WTC11 (cell line): ENCODE measurements at regions not wholly inside any gene's neighbourhood (a gene's known extent, or its start where the extent isn't known, plus 50 kb on each side); places are given as distances from the start of the nearest gene placed in this dataset.

Experiments used
- ATAC-seq: fragments of 200-7000 bp; cut with Tn5 transposase; 2 replicates; pipeline ENCODE4 v1.10.0; 2021; ENCODE audit warnings: mild to moderate bottlenecking, moderate library complexity
- CTCF ChIA-PET: fragments of 300-600 bp; sonication (Branson Sonifier 250); formaldehyde crosslinking; loops from one replicate; lab custom pipeline; 2021; ENCODE audit warnings: antibody characterized with exemption; lab: Charles Lee
- POLR2A ChIA-PET: fragments of 350-600 bp; sonication (Branson Sonifier 250); formaldehyde crosslinking; loops from one replicate; lab custom pipeline; 2021; ENCODE audit warnings: antibody characterized with exemption; lab: Charles Lee
- DNase-seq: peaks from one replicate; pipeline ENCODE4 v3.0.0; 2021; ENCODE audit warnings: low spot score
- H3K27ac Mint-ChIP-seq: 2 replicates; pipeline ENCODE4 v1.8.0; 2021; ENCODE audit warnings: mixed read lengths
- H3K27me3 Mint-ChIP-seq: 2 replicates; pipeline ENCODE4 v1.8.0; 2021; ENCODE audit warnings: low read depth, mild to moderate bottlenecking, moderate library complexity, mixed read lengths
- H3K36me3 Mint-ChIP-seq: 2 replicates; pipeline ENCODE4 v1.8.0; 2021; ENCODE audit warnings: mixed read lengths
- H3K4me1 Mint-ChIP-seq: 2 replicates; pipeline ENCODE4 v1.8.0; 2022; ENCODE audit warnings: mixed read lengths
- H3K4me3 Mint-ChIP-seq: 2 replicates; pipeline ENCODE4 v1.8.0; 2021; ENCODE audit warnings: mild to moderate bottlenecking, moderate library complexity, mixed read lengths
- H3K9me3 Mint-ChIP-seq: 2 replicates; pipeline ENCODE4 v1.8.0; 2021; ENCODE audit warnings: mixed read lengths
- CREM ChIP-seq: sonication (generic); formaldehyde crosslinking; IDR thresholded peaks from 2 replicates; pipeline ENCODE4 v1.8.1; 2022; ENCODE audit warnings: mild to moderate bottlenecking, missing genetic modification reagents, moderate library complexity
- FOXK1 ChIP-seq: sonication (generic); formaldehyde crosslinking; IDR thresholded peaks from 2 replicates; pipeline ENCODE4 v1.8.0; 2022; ENCODE audit warnings: mild to moderate bottlenecking, moderate library complexity, missing genetic modification reagents
- FOXP1 ChIP-seq: sonication (generic); formaldehyde crosslinking; IDR thresholded peaks from 2 replicates; pipeline ENCODE4 v1.8.0; 2022; ENCODE audit warnings: missing genetic modification reagents, mild to moderate bottlenecking, moderate library complexity, borderline replicate concordance
- GABPB1 ChIP-seq: sonication (generic); formaldehyde crosslinking; IDR thresholded peaks from 2 replicates; pipeline ENCODE4 v1.8.1; 2023; ENCODE audit warnings: mild to moderate bottlenecking, missing genetic modification reagents
- HMGA2 ChIP-seq: fragments of 250-450 bp; sonication (Bioruptor Pico); IDR thresholded peaks from 2 replicates; pipeline ENCODE4 v1.4.0; 2021; ENCODE audit warnings: mild to moderate bottlenecking, moderate library complexity
- JAZF1 ChIP-seq: fragments of 250-450 bp; sonication (Bioruptor Pico); IDR thresholded peaks from 2 replicates; pipeline ENCODE4 v1.9.0; 2021; ENCODE audit warnings: moderate library complexity, mild to moderate bottlenecking, inconsistent platforms
- KAT7 ChIP-seq: sonication (generic); formaldehyde crosslinking; IDR thresholded peaks from 2 replicates; pipeline ENCODE4 v1.8.1; 2023; ENCODE audit warnings: missing genetic modification reagents, mild to moderate bottlenecking, borderline replicate concordance
- RELA ChIP-seq: sonication (generic); formaldehyde crosslinking; IDR thresholded peaks from 2 replicates; pipeline ENCODE4 v1.8.1; 2022; ENCODE audit warnings: missing genetic modification reagents, mild to moderate bottlenecking, borderline replicate concordance
- TEAD1 ChIP-seq: sonication (generic); formaldehyde crosslinking; IDR thresholded peaks from 2 replicates; pipeline ENCODE4 v1.8.0; 2022; ENCODE audit warnings: mild to moderate bottlenecking, missing genetic modification reagents
- TEAD4 ChIP-seq: sonication (generic); formaldehyde crosslinking; IDR thresholded peaks from 2 replicates; pipeline ENCODE4 v1.8.0; 2022; ENCODE audit warnings: mild to moderate bottlenecking, missing genetic modification reagents
- ZNF425 ChIP-seq: fragments of 250-450 bp; sonication (Bioruptor Pico); conservative IDR thresholded peaks from 2 replicates; pipeline ENCODE4 v1.9.0; 2021; ENCODE audit warnings: mild to moderate bottlenecking
- ZNF532 ChIP-seq: fragments of 250-450 bp; sonication (Bioruptor Pico); IDR thresholded peaks from 2 replicates; pipeline ENCODE4 v1.9.0; 2021; ENCODE audit warnings: mild to moderate bottlenecking, borderline replicate concordance
- TF ChIP-seq, protein P1 (sequence below): fragments of 200-600 bp; IDR thresholded peaks from 2 replicates; pipeline ENCODE4 v1.8.0; 2022; ENCODE audit warnings: antibody characterized with exemption
- TF ChIP-seq, protein P2 (sequence below): sonication (generic); formaldehyde crosslinking; IDR thresholded peaks from 2 replicates; pipeline ENCODE4 v1.8.0; 2022; ENCODE audit warnings: mild to moderate bottlenecking, missing genetic modification reagents

- Mint-ChIP-seq H3K36me3 (peaks cover 2% of the 10 kb centered on the region), H3K27ac (no peak overlapping the region), H3K9me3 (peaks cover 35% of the 10 kb centered on the region), H3K4me1 (no peaks in the 10 kb centered on the region), H3K27me3 (peaks cover 44% of the 10 kb centered on the region), H3K4me3 (no peak overlapping the region)
- CTCF ChIA-PET, result interaction anchor here (0.5 to 2.2 kb wide), 39 partner anchors 9 to 689 kb away, joined by 3 to 14 read pairs (median 4); partner anchors contain the start of genes GRM8 and ZNF800
- peak; percentile 100 for ATAC-seq
- peak; percentile 68 for DNase-seq
- TF ChIP-seq TEAD1 (no peak), FOXK1 (CRISPR knock-in tag) (peak; percentile 55; the same call in 1 of the 2 replicates), ZNF532 (CRISPR knock-in tag) (no peak), TEAD4 (CRISPR knock-in tag) (no peak), GABPB1 (CRISPR knock-in tag) (no peak), ZNF425 (CRISPR knock-in tag) (no peak), JAZF1 (CRISPR knock-in tag) (no peak), FOXP1 (CRISPR knock-in tag) (no peak), HMGA2 (CRISPR knock-in tag) (no peak), CREM (CRISPR knock-in tag) (no peak), KAT7 (CRISPR knock-in tag) (no peak)
- TF ChIP-seq, protein P1, sequence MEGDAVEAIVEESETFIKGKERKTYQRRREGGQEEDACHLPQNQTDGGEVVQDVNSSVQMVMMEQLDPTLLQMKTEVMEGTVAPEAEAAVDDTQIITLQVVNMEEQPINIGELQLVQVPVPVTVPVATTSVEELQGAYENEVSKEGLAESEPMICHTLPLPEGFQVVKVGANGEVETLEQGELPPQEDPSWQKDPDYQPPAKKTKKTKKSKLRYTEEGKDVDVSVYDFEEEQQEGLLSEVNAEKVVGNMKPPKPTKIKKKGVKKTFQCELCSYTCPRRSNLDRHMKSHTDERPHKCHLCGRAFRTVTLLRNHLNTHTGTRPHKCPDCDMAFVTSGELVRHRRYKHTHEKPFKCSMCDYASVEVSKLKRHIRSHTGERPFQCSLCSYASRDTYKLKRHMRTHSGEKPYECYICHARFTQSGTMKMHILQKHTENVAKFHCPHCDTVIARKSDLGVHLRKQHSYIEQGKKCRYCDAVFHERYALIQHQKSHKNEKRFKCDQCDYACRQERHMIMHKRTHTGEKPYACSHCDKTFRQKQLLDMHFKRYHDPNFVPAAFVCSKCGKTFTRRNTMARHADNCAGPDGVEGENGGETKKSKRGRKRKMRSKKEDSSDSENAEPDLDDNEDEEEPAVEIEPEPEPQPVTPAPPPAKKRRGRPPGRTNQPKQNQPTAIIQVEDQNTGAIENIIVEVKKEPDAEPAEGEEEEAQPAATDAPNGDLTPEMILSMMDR, result peak; percentile 72
- POLR2A ChIA-PET, result no interaction called here
These were observed 54.9 kb upstream of the ZNF800 start for GRCh38 chr7:127447326-127447945.

- H3K27me3 Mint-ChIP-seq, result peaks cover 41% of the 10 kb centered on the region
- no peak for TF ChIP-seq RELA (CRISPR knock-in tag)
- TF ChIP-seq, protein P2, sequence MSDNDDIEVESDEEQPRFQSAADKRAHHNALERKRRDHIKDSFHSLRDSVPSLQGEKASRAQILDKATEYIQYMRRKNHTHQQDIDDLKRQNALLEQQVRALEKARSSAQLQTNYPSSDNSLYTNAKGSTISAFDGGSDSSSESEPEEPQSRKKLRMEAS (CRISPR knock-in tag), result no peak
- no peak overlapping the region for H3K27ac Mint-ChIP-seq
- no peak overlapping the region for H3K4me3 Mint-ChIP-seq
- no peaks in the 10 kb centered on the region for H3K4me1 Mint-ChIP-seq
- POLR2A ChIA-PET, result no interaction called here
- CTCF ChIA-PET, result interaction anchor here (0.5 to 2.2 kb wide), 39 partner anchors 8 to 690 kb away, joined by 3 to 14 read pairs (median 4); partner anchors contain the start of genes GRM8 and ZNF800
- no peak for DNase-seq
- H3K36me3 Mint-ChIP-seq, result peaks cover 2% of the 10 kb centered on the region
- H3K9me3 Mint-ChIP-seq, result peaks cover 35% of the 10 kb centered on the region
- ATAC-seq, result no peak
These were observed 54.3 kb upstream of the ZNF800 start for GRCh38 chr7:127446842-127447241.
